ENCODE measurements at regions not wholly inside any gene's neighbourhood (a gene's known extent, or its start where the extent isn't known, plus 50 kb on each side); places are given as distances from the start of the nearest gene placed in this dataset.
A peak's percentile ranks its signal among the peaks of the same experiment; 100 is the strongest.

- 0 out of 2 replicates have a peak, but pooled peaks have one; percentile 11 for TF ChIP-seq CTCF (conservative IDR thresholded peaks at IDR 0.05; ENCODE audit: low read depth, low read length)
- TF ChIP-seq EZH2 (IDR thresholded peaks at IDR 0.05; ENCODE audit: borderline replicate concordance, low read depth, low read length, poor library complexity, severe bottlenecking): no peak
Observed at GRCh38 chr11:11078344-11079086, 220.7 kb upstream of the ZBED5 start.

All from A673 (cell line).